Mucosa of descending colon (tissue), 3 donors: ENCODE measurements at regions not wholly inside any gene's neighbourhood (a gene's known extent, or its start where the extent isn't known, plus 50 kb on each side); places are given as distances from the start of the nearest gene placed in this dataset.

Experiments used
- ATAC-seq: fragments of 200-7000 bp; cut with Tn5 transposase; one replicate; pipeline ENCODE4 v1.9.1; 2020; ENCODE audit warnings: mild to moderate bottlenecking, moderate library complexity
- DNase-seq, 3 donors: peaks; one replicate each; pipeline ENCODE4 v3.0.0-alpha.2; 2020
- H3K36me3 ChIP-seq: fragments of 200-600 bp; one replicate; pipeline ENCODE4 v1.8.0; 2021; ENCODE audit warnings: low read depth, mild to moderate bottlenecking
- H3K4me1 ChIP-seq: fragments of 200-600 bp; one replicate; pipeline ENCODE4 v1.8.0; 2021; ENCODE audit warnings: low read depth, mild to moderate bottlenecking
- H3K4me3 ChIP-seq: fragments of 200-600 bp; one replicate; pipeline ENCODE4 v1.8.0; 2021; ENCODE audit warnings: mild to moderate bottlenecking
- H3K9me3 ChIP-seq: fragments of 200-600 bp; one replicate; pipeline ENCODE4 v1.8.0; 2021; ENCODE audit warnings: mild to moderate bottlenecking
- intact Hi-C, 2 donors: fragments of 100-400 bp; cut with DNase I in 1 of 2; cut with micrococcal nuclease in 1 of 2; formaldehyde crosslinking; loops; one replicate each; pipeline versions ENCODE4 v1.11.0 to v1.11.1; 2022; cut with DNase I, micrococcal nuclease
- TF ChIP-seq, protein P1 (sequence below): fragments of 200-600 bp; IDR thresholded peaks from one replicate; pipeline ENCODE4 v1.8.0; 2022; ENCODE audit warnings: antibody characterized with exemption, mild to moderate bottlenecking
- donor health status: DM: no; HTN: no; CAD: no; lungs with moderate emphysema.
- donor health status: DM: no; HTN: no; CAD: no.
- donor health status: DM: no; HTN: yes; CAD: no.

DNA sequence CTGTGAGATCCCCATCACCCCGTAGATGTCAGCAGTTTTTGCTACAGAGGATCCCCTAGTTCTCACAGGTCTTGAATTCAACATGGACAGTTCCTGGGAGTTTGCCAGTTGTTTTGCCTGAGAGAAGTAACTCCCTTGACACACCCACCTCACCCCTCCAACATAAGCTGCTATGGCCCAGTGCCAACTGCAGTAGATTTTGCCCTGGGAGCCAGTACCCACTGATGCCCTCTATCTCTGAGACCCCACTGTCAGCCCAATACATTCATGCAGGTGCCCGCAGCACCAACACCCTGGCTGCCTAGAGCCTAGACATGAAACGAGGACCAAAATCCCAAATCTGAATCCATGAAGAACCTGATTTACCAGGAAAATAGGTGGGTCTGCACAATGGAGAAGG is 583.9 kb upstream of the CTNND2 start:
- no peak for ATAC-seq
- TF ChIP-seq, protein P1, sequence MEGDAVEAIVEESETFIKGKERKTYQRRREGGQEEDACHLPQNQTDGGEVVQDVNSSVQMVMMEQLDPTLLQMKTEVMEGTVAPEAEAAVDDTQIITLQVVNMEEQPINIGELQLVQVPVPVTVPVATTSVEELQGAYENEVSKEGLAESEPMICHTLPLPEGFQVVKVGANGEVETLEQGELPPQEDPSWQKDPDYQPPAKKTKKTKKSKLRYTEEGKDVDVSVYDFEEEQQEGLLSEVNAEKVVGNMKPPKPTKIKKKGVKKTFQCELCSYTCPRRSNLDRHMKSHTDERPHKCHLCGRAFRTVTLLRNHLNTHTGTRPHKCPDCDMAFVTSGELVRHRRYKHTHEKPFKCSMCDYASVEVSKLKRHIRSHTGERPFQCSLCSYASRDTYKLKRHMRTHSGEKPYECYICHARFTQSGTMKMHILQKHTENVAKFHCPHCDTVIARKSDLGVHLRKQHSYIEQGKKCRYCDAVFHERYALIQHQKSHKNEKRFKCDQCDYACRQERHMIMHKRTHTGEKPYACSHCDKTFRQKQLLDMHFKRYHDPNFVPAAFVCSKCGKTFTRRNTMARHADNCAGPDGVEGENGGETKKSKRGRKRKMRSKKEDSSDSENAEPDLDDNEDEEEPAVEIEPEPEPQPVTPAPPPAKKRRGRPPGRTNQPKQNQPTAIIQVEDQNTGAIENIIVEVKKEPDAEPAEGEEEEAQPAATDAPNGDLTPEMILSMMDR = no peak
- H3K4me1 ChIP-seq = no peaks in the 10 kb centered on the region
- H3K9me3 ChIP-seq = peaks cover 24% of the 10 kb centered on the region
- H3K4me3 ChIP-seq = no peak overlapping the region
- DNase-seq = no peak
- no peaks in the 10 kb centered on the region for H3K36me3 ChIP-seq
- intact Hi-C loops = no loop called here

DNA sequence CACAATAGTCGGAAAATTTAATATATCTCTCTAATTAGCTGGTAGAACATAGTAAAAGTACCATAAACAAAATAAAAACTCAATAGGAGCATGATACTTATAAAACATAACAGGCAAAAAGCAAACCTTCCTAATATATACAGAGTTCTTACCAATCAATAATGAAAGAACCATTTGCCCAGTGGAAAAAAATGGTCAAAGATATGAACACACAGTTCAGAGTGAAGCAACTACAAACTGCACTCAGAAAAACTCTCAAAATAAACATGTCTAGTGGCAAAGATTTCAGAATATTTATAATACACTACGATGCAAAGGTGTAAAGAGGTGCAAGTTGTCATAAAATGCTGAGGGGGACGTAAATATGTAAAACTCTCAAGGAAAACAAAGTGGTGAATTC is 576.2 kb upstream of the CTNND2 start:
- DNase-seq = no peak
- TF ChIP-seq, protein P1 = no peak
- intact Hi-C loops = no loop called here
- Histone ChIP-seq H3K4me1 (no peaks in the 10 kb centered on the region), H3K36me3 (no peaks in the 10 kb centered on the region), H3K4me3 (no peak overlapping the region), H3K9me3 (peaks cover 16% of the 10 kb centered on the region)
- ATAC-seq = no peak

DNA sequence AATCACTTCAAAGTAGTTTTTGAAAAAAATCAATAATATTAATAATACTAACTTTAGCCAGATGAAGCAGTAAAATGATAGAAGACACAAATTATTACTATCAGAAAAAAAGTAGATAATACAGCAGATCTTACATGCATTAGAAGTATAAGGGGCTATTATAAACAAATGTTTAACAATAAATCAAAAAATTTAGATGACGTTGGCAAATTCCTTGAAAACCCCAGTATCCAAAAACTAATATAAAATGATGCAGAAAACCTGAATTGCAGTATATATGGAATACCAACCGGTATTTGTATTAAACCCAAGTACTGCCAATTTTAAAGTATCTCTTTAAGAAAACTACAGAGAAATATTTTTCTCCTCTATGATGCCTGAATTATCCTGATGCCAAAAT is 573.3 kb upstream of the CTNND2 start:
- intact Hi-C loops = no loop called here
- DNase-seq (no peak), ATAC-seq (no peak)
- Histone ChIP-seq H3K4me3 (no peak overlapping the region), H3K36me3 (no peaks in the 10 kb centered on the region), H3K4me1 (no peaks in the 10 kb centered on the region), H3K9me3 (peaks cover 19% of the 10 kb centered on the region)
- TF ChIP-seq, protein P1 = no peak

DNA sequence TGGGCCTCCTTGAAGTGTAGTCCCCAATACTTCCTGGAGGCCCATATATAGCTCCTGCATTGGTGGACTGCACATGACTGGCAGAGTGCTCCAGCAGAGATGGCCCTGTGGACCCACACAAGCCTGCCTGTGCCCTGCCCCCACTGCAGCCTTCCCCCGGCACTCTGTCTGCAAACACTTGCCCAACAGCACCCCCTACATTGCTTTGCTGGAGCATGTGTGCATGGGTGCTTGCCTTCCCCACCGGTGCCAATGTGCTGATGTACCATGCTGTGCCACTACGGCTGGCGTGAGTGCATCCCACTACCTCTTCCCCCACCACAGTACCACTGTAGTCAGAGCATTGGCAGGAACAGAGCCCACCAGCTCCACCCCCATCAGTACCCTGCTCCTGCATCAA is 563.6 kb upstream of the CTNND2 start:
- no peak for ATAC-seq
- H3K4me3 ChIP-seq = no peak overlapping the region
- intact Hi-C loops = no loop called here

DNA sequence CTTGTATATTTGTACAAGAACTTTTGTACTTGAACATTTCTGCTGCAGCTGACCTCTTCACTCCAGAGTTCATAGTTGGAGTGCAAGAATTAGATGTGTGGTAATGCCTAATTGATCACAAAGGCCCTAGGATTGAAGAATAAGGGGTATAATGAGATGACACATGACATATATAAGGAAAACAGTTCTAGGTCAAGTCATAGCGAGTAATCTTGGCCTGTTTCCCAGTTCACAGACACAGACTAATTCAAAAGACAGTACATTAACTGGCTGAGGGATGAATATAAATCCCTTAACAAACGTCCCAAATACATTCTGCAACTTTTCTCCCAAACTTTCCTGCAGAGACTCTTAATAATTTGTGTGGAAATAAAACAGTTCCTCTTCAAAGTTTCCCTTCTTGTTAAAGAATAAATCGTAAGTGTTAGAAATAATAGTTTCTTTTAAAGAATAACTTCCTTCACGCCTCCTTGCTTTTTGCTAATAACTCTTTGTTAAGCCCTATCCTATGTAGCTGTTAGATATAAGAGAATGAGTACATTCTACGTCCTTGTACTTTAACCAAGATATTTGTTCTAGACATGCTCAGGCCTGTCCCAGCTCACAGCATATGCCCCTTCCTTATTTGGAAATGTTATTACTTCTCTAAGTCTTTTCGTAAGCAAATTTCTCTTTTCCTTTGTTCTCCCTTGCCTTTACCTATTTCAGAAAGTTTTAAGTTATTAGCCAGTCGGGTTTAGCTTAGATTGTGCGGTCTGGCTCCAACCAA is 556.4 kb upstream of the CTNND2 start:
- TF ChIP-seq, protein P1 = no peak
- no peak overlapping the region for H3K4me3 ChIP-seq
- ATAC-seq (no peak), DNase-seq (no peak)
- H3K4me1 ChIP-seq = no peaks in the 10 kb centered on the region
- peaks cover 25% of the 10 kb centered on the region for H3K9me3 ChIP-seq
- intact Hi-C loops = no loop called here
- H3K36me3 ChIP-seq = no peaks in the 10 kb centered on the region

More for the DNA sequence above, 563.6 kb upstream of the CTNND2 start:
- TF ChIP-seq, protein P1 = no peak
- no peak for DNase-seq
- no peaks in the 10 kb centered on the region for H3K4me1 ChIP-seq
- H3K9me3 ChIP-seq = peaks cover 37% of the 10 kb centered on the region
- no peaks in the 10 kb centered on the region for H3K36me3 ChIP-seq
